ENCODE measurements at regions not wholly inside any gene's neighbourhood (a gene's known extent, or its start where the extent isn't known, plus 50 kb on each side); places are given as distances from the start of the nearest gene placed in this dataset.

DNA sequence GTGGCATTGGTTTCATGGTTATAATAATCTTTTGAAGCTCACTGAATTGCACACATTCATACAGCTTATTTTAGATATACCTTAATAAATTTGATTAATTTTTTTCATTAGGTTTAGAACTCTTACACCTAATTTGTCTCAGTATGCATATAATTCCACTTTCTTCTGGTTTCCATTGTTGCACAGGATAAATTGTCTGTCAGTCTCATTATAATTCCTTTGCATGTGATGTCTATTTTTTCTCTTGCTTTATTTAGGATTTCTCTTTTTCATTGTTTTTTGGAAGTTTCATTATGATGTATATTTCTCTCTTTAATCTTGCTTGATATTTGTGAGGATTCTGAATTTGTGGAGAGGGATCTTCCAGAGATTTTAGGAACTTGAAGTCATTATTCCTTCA, 84.7 kb downstream of the ARL5B start:
- TF ChIP-seq, protein P1, sequence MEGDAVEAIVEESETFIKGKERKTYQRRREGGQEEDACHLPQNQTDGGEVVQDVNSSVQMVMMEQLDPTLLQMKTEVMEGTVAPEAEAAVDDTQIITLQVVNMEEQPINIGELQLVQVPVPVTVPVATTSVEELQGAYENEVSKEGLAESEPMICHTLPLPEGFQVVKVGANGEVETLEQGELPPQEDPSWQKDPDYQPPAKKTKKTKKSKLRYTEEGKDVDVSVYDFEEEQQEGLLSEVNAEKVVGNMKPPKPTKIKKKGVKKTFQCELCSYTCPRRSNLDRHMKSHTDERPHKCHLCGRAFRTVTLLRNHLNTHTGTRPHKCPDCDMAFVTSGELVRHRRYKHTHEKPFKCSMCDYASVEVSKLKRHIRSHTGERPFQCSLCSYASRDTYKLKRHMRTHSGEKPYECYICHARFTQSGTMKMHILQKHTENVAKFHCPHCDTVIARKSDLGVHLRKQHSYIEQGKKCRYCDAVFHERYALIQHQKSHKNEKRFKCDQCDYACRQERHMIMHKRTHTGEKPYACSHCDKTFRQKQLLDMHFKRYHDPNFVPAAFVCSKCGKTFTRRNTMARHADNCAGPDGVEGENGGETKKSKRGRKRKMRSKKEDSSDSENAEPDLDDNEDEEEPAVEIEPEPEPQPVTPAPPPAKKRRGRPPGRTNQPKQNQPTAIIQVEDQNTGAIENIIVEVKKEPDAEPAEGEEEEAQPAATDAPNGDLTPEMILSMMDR (IDR thresholded peaks at IDR 0.05) = no peak
- TF ChIP-seq POLR2A (IDR thresholded peaks at IDR 0.05) = no peak

Data from ovary (tissue), 3 donors.